GM18502 (cell line): ENCODE measurements at regions not wholly inside any gene's neighbourhood (a gene's known extent, or its start where the extent isn't known, plus 50 kb on each side); places are given as distances from the start of the nearest gene placed in this dataset.

Source experiments
- ATAC-seq: cut with Tn5 transposase; IDR thresholded peaks from one replicate; pipeline ENCODE4 v1.9.1; 2021; ENCODE audit warnings: mild to moderate bottlenecking; ENCODE audit not compliant: unreplicated experiment, poor library complexity

- ATAC-seq, result no peak
These were observed 576.8 kb downstream of the SOX6 start for GRCh38 chr11:15779518-15779917.

GRCh38 chr11:15780382-15780781, 576.0 kb downstream of the SOX6 start:
- no peak for ATAC-seq

- no peak for ATAC-seq
These were observed 575.5 kb downstream of the SOX6 start for GRCh38 chr11:15780837-15781236.

- ATAC-seq, result no peak
These were observed 572.7 kb downstream of the SOX6 start for GRCh38 chr11:15783619-15784018.

GRCh38 chr11:15793043-15793996, 563.0 kb downstream of the SOX6 start:
- no peak for ATAC-seq

GRCh38 chr11:15794361-15795150, 561.8 kb downstream of the SOX6 start:
- ATAC-seq, result no peak

- no peak for ATAC-seq
These were observed 561.0 kb downstream of the SOX6 start for GRCh38 chr11:15795378-15795777.

- no peak for ATAC-seq
These were observed 556.1 kb downstream of the SOX6 start for GRCh38 chr11:15800111-15800800.

GRCh38 chr11:15801126-15801525, 555.2 kb downstream of the SOX6 start:
- no peak for ATAC-seq

- no peak for ATAC-seq
These were observed 554.7 kb downstream of the SOX6 start for GRCh38 chr11:15801616-15802015.

- no peak for ATAC-seq
These were observed 550.6 kb downstream of the SOX6 start for GRCh38 chr11:15805726-15806125.

- ATAC-seq, result no peak
These were observed 550.1 kb downstream of the SOX6 start for GRCh38 chr11:15806217-15806616.

GRCh38 chr11:15807827-15808226, 548.5 kb downstream of the SOX6 start:
- no peak for ATAC-seq

- no peak for ATAC-seq
These were observed 546.3 kb downstream of the SOX6 start for GRCh38 chr11:15810082-15810481.

- no peak for ATAC-seq
These were observed 545.8 kb downstream of the SOX6 start for GRCh38 chr11:15810525-15810924.

GRCh38 chr11:15815246-15816195, 540.8 kb downstream of the SOX6 start:
- ATAC-seq, result no peak

- ATAC-seq, result no peak
These were observed 540.0 kb downstream of the SOX6 start for GRCh38 chr11:15816260-15816871.

GRCh38 chr11:15817001-15817400, 539.3 kb downstream of the SOX6 start:
- ATAC-seq, result no peak

- ATAC-seq, result no peak
These were observed 538.1 kb downstream of the SOX6 start for GRCh38 chr11:15818132-15818842.
